RPMI8226 (cell line): ENCODE measurements at regions not wholly inside any gene's neighbourhood (a gene's known extent, or its start where the extent isn't known, plus 50 kb on each side); places are given as distances from the start of the nearest gene placed in this dataset.

Source experiments
- DNase-seq: peaks from one replicate; pipeline ENCODE4 v3.0.0-alpha.2; 2015

DNA sequence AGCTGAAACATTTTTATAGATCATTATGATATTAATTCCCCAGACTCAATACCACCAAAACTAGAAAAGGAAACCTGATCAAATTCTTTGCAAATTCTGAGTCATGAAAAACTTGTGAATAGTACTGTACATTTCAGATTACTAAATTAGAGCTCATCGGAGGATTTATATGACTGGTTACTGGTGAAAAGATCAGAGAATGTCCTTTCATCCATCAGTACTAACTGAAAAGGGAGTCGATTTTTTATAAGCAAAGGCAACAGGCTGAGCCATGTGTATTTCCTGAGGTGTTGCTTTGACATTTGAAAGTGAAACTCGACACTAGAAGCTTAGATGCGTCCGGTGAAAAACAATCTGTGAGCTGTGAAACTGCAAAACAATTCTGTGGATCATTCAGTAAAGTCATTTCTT lies 155.7 kb downstream of the TNFSF18 start:
- peak; percentile 75 for DNase-seq

DNA sequence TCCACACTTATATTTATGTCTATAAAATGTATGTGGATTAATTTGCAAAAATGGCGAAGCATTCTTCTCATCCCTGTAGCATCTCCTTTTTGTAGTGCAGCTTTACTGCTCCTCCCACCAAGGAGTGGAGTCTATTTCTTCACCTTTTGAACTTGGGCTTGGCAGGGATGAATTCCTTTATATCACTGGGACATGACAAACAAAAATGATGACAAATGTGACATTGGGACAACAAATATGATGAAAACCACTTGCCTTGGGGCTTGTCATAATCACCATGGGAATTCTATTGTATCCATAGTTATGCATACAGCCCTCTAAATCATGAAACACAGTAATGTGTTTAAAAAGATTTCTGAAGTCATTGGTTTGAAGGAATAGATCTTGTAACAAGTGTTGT lies 155.0 kb downstream of the TNFSF18 start:
- DNase-seq = no peak

DNA sequence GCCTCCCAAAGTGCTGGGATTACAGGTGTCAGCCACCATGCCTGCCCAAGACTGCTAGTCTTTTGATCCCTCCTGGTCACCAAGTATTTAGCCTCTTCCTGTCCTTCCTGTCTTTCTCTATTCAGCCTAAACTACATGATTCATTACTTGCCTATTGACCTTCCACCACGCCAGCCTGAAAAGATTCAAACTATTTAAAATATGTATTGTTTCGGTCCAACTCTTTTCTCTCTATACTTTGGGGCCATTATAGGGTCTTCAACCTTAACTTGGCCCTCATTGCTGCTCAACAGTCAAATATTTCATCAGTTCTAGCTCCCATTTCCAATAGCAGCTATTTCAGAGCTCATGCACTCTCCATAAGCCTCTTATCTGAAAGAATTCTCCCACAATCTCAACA lies 153.0 kb downstream of the TNFSF18 start:
- DNase-seq = no peak

DNA sequence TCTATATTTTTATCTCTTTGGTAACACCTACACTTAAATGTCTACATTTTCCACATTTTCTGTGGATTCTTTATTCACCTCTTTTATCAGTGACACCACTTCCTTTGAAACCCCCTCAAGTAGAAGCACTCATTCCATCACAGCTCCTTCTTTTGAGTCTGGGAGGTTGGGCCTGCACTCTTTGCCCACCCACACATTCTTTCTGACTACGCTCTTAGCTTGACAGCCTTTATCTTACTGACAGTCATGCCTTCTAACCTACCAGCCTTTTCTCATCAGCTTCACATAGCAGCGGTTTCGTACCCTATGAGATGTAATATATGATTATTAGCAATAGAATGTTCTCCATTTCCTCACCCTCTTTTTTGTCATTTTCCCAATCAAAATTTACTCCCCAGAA lies 151.9 kb downstream of the TNFSF18 start:
- no peak for DNase-seq

DNA sequence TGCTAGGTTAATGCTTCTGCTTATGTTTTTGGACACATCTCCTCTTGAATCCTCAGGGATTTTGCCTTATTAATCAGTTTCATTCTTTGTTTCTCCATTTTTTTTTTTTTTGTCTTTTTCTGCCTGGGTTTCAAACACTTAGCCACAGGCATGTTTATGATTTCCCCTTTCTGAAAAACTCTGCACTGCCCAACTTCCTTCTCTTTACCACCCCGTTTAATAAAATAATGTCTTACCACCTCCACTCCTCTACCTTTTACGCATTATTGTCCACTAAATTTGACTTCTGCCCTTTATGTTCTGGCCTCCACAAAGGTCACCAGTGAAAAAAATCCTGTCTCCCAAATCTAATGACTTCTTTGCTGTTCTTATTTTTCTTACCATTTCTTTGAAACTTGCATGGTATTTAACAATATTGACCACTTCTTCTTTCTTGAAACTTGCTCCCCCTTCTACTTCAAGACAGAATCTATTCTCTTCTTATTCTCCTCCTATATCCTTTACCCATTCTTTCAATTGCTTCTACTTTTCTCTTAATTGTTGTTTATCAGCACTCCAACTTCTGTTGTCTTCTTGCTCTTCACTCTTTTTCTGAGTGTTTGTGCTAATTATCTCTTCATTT lies 150.3 kb downstream of the TNFSF18 start:
- DNase-seq = no peak

DNA sequence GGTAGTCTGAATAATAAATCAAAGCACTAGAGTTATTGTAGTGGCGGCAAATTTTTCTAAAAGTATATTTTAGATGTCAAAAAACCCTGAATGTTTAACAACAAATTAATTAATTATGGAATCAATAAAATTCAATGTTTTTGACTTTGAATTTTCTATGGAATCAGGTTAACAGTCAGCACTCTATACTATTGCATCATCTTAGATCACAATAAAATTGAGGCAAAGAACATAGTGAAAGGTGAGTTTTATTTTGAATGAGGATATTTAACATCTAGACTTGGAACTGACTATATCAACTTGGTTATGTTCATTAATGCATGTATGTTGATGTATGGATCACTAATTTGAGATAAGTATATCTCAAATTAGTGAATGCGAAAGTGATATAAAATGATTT lies 148.5 kb downstream of the TNFSF18 start:
- no peak for DNase-seq

DNA sequence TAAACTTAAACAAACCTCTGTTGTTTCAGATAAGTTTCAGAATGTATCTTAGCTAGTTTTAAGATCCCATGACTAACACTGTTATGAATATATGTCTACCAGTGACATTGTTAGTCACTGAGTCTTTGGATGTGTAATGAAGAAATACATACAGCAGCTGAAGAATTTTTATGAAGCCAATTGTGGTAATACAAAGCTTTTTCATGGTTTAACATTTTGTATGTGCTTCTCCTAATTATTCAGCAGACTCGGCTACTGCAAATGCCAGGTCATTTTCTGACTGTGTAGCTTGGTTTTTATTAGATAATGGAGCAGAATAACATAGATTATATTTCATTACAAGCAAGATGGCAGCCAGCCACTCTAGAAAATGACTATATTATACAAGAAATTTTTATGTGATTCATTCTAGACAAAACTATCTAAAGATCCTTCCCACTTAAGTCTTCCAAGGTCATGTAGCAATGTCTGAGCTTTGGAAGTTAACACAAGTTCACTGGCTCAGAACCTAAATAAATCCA lies 147.8 kb downstream of the TNFSF18 start:
- DNase-seq = no peak

DNA sequence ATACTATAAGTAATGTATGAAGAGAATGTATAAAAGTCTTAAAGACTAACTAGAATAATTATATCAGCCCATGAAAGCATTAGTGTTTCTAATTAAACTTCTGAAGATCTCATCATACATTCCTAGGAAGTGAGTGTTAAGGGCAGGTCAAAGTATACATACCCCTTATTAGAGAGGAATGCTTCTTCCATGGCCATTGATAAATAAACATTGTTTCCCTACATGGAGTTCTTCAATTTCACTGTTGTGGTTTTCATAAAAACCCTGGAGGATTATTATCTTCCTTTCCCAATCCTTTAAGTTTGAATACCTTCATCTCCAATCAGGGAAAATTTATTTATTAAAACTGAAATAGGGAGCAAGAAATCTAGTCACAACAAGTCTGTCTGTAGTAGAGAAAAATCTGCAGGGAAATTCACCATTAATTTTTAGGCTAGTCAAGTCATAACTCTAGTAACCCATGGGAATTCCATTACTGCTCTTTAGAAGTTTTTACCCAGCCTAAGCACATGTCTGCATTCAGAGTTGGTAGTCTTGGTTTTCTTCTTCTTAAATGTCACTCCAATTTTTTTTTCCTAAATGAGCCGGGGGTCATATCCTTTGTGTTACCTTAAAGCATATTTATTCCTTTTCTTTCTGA lies 147.0 kb downstream of the TNFSF18 start:
- DNase-seq = no peak

DNA sequence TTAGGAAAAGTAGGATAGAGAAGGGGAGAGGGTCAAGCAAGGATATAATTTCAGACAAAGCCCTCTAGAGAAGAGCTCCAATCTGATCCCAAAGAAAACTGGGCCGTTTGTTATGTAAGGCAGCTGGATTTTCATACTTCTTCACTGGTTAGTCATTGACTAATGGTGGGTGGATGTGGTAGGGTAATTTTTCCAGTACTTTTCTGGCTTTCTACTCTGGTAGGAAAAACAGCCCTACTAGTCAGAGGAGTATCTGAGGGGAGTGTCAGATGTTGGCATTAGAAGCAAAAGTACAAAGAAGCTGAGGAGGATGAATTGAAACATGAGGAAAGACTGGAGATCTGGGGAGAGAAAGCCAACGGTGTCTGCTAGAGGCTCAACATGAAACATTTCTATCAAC lies 145.3 kb downstream of the TNFSF18 start:
- DNase-seq = no peak

DNA sequence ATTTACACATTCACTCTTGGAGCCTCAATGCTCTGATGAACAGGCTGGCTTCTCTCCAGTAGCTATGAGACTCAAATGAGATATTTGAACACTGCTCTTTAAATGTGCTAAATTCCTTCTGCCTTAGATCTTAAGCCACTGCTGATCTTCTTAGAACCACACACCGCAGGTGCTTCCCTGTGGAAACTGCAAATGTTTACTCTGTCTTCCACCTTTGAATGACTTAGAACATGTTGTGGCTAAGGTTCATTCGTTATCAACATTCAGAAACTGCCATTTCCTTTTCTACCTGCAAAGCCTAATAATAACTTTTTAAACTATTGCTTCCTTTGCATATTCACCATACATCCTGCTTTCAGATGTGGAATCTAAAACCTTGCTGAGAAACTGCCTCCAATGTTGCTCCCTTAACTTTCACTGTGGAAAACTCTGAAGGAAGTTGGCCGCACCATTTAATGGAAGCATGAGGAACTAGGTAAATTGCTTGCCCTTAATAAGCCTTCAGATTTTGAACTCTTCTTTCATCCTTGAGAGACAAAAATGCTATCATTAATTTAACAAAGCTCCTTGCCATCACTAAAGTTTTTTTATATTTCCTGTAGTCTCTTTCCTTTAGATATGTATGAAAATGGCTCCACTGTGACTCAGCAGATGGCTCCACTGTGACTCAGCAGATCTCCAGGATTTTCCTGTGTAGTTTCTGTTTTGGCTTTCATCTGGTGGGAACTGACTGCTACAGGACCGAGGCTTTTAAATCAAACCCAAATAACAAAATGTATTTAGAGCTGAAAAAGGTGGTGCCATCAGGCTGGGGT lies 143.8 kb downstream of the TNFSF18 start:
- DNase-seq = peak; percentile 72

DNA sequence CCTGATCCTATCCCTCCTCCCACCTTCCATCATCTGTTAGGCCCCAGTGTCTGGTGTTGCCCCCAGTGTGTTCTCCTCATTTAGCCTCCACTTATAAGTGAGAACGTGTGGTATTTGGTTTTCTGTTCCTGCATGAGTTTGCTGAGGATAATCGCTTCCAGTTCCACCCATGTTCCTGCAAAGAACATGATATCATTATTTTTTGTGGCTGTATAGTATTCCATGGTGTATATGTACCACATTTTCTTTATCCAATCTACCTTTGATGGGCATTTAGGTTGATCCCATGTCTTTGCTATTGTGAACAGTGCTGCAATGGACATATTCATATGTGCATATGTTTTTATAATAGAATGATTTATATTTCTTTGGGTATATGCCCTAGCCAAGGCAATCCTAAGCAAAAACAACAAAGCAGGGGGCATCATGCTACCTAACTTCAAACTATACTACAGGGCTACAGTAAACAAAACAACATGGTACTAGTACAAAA lies 142.9 kb downstream of the TNFSF18 start:
- no peak for DNase-seq

DNA sequence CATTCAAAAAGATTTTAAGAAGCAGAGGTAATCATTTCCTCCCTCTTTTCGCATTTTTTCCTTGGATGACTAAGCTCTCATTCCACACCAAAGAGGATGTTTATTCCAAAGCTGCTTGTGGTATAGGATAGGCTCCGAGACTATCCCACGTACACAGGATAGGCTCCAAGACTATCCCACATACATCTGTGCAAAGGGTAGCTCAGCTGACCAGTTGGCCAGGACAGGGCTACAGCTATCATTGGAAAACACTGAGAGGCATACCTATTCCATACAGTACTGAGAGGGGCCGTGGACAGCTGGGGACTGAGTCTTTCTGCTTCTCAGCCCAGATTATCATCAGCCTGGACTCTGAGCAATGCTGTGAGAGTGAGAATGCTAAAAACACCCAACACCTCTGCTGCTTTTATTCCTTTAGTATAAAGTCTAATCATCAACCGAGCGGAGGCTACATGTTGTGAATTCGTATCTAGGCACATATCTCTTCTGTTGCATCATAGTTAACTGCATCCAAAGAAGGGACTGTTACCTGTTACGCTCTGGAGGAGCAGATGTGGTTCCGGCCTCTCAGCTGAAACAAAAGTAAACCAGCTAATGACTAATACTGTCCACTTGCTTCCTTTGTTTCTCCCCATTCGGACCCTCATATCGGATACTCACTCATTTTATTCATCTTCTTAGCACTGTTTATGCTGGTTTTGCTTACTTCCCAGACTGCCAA lies 141.0 kb downstream of the TNFSF18 start:
- DNase-seq = no peak

DNA sequence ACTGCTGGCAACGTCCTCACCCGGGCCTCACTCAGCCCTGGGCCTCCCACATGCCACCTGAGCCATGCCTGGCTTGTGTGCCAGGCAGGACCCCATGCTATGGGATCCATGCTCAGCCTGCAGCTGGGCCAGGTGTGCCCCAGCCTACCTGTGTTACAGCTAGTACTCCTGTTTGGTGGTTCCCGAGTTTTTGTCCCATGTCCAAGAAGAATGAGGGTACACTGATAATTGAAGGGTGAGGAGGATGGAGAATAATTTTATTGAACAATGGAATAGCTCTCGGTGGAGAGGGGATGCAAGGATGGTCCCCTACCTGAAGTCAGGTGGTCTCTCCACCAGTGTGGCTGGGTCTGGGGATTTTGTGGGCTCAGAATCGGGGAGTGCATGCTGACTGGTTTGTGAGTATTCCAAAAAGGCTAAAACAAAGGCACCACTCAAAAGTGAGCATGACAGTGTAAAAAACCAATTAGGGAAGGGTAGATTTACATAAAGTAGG lies 137.9 kb downstream of the TNFSF18 start:
- DNase-seq = no peak

DNA sequence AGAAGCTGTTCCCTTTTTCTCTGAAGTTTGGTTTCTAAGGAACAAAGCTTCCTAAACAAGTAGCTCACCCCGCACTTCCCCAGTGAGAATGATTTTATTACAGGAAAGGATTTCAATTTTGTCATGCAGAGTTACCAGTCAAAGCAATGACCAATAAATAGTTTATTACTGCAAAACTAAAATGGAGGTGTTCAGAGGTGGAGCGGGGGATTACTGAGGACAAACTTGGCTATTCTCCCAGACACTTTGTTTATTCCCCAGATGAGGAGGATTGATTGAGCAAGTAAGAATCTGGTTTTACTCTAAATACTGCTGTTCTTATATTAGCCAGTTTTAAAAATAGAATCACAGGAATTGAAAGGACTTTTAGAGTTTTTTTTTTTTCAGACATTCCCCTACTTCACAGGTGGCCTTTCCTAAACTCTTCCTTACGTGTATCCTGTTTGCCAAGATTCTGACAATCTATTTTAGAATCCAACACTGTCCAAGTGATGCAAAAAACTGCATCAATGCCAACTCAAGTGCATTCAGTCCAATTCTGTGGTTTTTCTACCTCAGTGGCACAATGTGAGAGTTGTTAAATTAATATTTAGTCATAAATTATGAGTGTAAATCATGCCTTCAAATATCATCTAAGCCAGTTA lies 136.1 kb downstream of the TNFSF18 start:
- DNase-seq = no peak

DNA sequence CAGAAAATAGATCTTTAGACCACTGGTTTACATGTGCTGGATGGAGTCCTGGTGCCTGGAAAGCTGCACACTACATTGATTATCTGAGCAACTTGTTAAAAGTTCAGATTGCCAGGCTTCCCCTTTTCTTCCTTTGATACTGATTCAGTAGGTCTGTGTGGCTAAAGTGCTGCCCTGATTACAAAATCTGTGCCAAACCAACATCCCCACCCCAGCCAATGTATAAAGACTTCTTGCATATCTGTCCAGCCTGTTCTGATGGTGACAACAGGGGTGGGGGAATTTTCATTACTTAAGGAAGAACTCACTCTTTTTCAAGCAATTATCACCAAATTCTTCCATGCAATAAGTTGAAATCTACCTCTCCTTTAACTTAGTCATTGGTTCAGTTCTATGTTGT lies 135.5 kb downstream of the TNFSF18 start:
- DNase-seq = no peak

DNA sequence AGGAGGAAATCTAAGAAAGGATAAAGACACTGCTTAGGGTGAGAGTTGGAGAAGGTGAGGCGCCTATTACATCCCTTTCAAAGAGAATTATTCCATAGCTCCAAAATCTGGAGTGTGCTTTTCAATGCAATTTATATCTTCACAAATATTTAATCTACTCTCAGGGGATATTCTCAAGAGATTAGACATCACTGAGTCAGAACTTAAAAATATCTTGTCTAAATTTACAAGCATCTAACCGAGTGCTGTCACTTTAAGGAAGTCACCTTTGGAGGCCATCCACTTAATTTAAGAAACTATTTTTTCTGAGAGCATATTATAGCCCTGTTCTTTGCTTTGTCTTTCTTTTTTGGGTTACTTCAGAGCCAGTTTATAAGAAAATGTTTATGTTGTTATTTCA lies 134.6 kb downstream of the TNFSF18 start:
- no peak for DNase-seq

DNA sequence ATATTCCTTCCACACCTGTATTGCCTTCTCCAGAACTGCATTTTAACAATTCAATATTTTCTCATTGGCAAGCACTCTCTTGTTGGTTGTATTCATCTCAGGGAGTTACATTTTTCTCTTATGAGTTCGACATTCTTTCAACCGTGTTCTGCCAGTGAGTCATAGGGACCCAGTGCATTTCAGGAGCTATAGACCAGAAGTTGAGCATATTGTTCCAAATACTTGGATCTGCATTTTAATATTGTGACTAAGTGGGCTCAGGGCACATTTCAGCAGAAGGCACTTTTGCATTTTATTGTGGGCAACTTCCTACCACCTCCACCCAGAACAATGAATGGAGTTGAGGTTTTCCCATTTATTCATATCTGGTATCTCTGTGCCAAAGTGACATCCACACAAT lies 132.8 kb downstream of the TNFSF18 start:
- DNase-seq = no peak

DNA sequence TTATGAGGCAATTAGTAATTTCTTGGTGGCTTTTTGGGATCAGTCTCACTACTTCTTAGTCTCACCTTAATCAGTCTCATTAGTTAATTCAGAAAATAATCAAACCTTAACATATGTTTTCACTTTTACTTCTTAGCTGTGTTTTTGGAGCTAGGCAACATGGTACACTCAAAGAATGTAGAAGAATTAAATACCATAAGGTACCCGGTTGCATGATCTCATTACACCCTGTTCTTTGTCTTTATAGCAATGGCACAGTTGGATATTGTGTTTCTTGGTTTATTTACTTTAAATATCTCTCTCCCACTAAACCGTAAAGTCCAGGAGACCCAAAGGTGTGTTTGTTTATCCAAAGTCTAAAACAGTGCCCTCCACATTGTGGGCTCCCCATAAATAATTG lies 132.3 kb downstream of the TNFSF18 start:
- no peak for DNase-seq

DNA sequence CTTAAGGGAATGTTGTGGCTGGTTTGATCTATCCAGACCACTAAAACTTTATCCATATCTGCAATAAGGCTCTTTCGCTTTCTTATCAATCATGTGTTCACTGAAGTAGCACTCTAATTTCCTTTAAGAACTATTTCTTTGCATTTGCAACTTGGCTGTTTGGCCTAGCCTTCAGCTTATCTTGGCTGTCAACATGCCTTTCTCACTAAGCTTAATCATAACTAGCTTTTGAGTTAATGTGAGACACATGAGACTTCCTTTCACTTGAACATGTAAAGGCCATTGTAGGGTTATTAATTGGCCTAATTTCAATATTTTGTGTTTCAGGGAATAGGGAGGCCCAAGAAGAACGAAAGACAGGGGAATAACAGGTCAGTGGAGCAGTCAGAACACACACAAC lies 124.7 kb downstream of the TNFSF18 start:
- DNase-seq = no peak

DNA sequence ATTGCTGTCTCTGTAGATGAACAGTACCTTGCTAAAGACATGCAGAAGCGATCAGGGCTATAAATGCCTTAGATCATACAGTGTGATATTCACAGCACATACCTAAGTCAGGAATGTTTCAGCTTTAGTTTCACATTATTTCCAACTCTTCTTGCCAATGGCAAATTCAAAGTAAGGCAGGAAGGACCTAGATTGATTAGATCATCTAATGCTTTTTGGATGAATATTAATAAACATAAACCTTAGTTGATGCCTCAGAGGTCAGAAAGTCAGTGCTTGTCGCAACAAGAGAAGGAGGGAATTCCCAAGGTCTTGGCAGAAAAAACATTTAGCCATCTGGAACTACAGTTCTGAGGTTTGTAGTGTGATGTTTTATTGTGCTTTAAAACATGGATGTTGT lies 122.3 kb downstream of the TNFSF18 start:
- no peak for DNase-seq

DNA sequence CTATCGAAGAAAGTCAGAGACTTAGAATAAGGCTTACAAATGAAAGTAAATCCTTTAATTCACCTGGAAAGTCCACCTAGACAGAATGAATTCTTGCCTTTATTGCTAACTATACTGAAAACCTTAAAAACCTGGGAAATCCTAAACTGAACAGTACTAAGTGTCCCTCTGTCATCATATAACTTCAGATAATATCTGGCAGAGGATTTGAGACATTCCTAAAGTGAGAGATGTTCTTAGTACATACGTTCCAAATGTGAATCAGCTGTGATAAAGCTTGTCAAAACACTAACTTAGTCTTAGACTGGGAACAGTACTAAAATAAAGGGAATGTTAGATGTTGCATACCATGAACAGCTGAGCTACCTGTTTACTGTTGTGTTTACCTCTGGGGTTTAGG lies 121.7 kb downstream of the TNFSF18 start:
- no peak for DNase-seq

DNA sequence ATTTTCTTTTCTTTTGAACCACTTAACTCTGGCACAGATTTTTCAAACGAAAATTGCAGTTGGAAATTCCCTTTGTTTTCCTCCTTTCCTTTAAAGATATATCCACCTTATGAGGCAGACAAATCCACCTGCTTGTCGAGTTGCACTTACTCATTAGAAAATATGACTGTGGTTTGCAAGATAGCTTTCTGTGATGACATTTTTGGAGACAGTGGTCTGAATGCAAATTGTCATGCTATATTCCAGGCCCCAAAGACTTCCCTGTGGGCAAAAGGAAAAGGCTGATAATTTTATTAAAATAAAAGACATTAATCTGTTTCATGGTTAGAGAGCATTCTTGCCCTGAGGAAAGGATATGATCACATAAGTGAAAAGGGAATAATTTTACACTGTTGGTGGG lies 120.6 kb downstream of the TNFSF18 start:
- DNase-seq = no peak

DNA sequence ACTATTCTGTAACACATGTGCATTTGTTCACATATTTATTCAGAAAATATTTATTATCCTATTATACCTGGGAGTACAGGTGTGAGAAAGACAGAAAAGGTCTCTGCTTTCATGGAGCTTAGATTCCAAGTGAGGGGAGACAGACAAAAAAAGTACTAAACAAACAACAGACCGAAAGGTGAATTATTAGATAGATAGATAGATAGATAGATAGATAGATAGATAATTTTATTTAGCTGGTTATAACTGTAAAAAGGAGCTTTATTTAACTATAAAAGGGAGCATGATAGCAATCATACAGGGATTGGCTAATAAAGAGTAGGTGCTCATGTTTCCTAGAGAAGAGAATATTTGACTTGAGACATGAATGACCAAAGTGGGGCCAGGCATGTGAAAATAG lies 119.4 kb downstream of the TNFSF18 start:
- DNase-seq = no peak
